ENCODE measurements at regions not wholly inside any gene's neighbourhood (a gene's known extent, or its start where the extent isn't known, plus 50 kb on each side); places are given as distances from the start of the nearest gene placed in this dataset.

DNA sequence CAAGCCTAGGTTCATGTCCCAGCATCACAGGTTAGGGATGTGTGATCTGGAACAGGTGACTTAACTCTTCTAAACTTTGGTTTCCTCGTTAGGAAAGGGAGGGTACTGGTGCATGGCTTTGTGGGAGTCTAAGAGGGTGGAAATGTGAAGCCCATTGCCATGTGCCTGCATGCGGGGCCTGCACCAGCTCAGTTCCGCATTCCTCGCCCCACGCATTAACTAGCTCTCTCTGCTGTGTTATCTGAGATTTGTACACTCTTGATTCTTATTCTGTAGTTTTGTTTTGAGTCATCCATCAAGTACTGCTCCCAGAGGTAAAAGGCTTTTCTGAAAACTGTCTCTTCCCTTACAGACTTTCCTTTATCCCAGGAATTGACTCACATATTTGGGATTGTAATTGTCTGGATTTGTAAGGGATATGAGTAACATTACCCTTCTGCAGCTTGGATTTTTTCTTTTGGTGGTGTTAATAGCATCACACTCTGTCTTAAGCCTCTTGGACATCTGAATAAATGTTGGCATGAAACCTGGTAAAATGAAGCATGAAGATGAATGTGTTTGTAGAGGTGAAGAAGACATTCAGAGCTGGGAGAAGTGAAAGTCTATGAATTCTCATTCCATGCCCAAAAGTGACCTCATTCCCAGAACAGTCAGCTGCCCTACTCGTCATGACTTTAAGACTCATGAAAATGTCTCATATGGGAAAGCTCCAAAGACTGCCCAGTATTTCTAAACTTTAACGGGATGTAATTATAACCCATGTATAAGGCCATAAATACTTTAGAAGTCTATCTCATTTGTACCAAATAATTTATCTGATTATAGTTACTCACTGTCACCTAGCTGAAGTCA lies 357.3 kb downstream of the FOXA2 start:
- H3K4me1 ChIP-seq: no peaks in the 10 kb centered on the region
- intact Hi-C loops (cut with DNase I): no loop called here
- H3K36me3 ChIP-seq: no peaks in the 10 kb centered on the region
- no peak overlapping the region for H3K27ac ChIP-seq
- no peak for DNase-seq
- WGBS, 2 donors: 67 to 71% methylated on average over 7 of the region's 7 CpGs
- no peaks in the 10 kb centered on the region for H3K9me3 ChIP-seq
- H3K27me3 ChIP-seq: no peaks in the 10 kb centered on the region
- TF ChIP-seq POLR2A (IDR thresholded peaks at IDR 0.05): no peak
- TF ChIP-seq, protein P1, sequence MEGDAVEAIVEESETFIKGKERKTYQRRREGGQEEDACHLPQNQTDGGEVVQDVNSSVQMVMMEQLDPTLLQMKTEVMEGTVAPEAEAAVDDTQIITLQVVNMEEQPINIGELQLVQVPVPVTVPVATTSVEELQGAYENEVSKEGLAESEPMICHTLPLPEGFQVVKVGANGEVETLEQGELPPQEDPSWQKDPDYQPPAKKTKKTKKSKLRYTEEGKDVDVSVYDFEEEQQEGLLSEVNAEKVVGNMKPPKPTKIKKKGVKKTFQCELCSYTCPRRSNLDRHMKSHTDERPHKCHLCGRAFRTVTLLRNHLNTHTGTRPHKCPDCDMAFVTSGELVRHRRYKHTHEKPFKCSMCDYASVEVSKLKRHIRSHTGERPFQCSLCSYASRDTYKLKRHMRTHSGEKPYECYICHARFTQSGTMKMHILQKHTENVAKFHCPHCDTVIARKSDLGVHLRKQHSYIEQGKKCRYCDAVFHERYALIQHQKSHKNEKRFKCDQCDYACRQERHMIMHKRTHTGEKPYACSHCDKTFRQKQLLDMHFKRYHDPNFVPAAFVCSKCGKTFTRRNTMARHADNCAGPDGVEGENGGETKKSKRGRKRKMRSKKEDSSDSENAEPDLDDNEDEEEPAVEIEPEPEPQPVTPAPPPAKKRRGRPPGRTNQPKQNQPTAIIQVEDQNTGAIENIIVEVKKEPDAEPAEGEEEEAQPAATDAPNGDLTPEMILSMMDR (IDR thresholded peaks at IDR 0.05): no peak
- H3K4me3 ChIP-seq (replicated peaks in 1 of 3): no peak overlapping the region

DNA sequence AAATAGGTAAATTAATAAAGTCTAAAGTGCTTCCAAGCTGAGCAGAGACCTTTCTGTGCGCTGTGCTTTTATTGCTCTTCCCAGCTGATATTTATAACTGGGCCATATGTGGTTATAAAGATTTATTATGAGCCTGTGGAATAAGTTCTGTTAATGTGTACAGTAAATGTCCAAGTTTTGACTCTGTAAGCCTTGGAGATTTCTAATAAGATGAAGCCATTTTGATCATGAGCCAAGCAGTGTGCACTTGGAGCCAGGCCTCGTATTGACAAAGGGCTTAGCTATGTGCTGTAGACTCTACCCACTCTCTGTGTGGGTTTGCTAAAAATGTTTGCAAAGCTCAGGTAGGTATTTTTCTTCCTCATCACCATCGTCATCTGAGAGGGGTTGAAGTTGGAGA lies 361.1 kb downstream of the FOXA2 start:
- no peak for TF ChIP-seq POLR2A (IDR thresholded peaks at IDR 0.05)
- TF ChIP-seq, protein P1 (IDR thresholded peaks at IDR 0.05): no peak
- H3K27me3 ChIP-seq: no peaks in the 10 kb centered on the region
- no peak overlapping the region for H3K4me3 ChIP-seq (replicated peaks in 1 of 3)
- intact Hi-C loops (cut with DNase I): no loop called here
- H3K27ac ChIP-seq: no peak overlapping the region
- no peaks in the 10 kb centered on the region for H3K4me1 ChIP-seq
- no peaks in the 10 kb centered on the region for H3K36me3 ChIP-seq
- 63 to 77% methylated on average over 3 of the region's 3 CpGs for WGBS, 2 donors
- no peak for DNase-seq
- no peaks in the 10 kb centered on the region for H3K9me3 ChIP-seq

DNA sequence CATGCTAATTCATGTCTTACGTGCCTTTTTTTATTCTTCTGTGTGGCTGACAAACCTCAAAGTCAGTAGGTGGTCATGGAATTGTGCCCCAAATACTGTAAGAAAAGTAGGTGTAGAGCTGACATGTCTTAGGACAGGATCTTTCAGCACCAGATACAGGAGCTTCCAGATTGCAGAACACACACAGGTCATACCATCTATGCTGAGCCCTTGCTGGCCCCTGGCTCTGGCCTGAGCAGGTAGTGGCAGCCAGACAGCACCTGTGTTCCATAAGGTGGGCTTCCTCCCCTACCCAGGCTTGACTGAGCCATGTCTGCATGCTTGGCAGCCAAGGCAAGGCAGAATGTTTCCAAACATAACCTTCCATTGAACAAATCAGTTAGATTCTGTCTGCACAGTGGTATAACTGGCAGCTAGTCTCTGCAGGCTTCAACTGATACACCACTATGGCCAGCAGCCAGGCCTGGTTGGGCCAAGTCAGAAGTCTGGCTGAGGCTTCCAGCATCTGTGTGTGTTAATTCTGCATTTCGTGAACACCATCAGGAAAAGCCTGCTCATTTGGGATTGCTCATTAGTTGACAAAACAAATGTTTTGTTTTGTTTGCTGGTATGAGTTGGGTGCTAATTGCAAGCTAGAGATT lies 366.5 kb downstream of the FOXA2 start:
- intact Hi-C loops (cut with DNase I): no loop called here
- 86 to 90% methylated on average over 2 of the region's 2 CpGs for WGBS, 2 donors

DNA sequence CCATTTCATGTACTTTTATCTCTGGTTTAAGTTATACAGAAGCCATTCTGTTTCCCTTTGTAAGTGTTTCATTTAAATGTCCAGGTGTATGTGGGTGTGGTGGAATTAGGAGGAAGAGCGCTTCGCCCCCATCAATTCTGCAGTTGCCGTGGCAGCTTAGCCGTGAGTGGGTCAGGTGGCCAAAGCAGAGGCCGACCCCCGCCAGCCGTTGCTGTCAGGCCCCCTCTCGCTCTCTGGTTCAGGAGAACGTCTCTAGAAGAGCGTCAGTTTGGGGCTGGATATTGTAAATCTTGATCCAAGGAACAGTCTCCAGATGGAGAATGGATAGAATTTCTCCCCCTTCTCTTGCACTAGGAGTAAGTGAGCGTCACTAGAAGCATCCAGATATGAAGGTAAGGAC lies 367.4 kb downstream of the FOXA2 start:
- no peaks in the 10 kb centered on the region for H3K36me3 ChIP-seq
- no peak for DNase-seq
- no peaks in the 10 kb centered on the region for H3K27me3 ChIP-seq
- intact Hi-C loops (cut with DNase I): no loop called here
- no peak overlapping the region for H3K27ac ChIP-seq
- TF ChIP-seq, protein P1 (IDR thresholded peaks at IDR 0.05): no peak
- no peak for TF ChIP-seq POLR2A (IDR thresholded peaks at IDR 0.05)
- no peak overlapping the region for H3K4me3 ChIP-seq (replicated peaks in 1 of 3)
- 69 to 71% methylated on average over 11 of the region's 11 CpGs for WGBS, 2 donors
- H3K4me1 ChIP-seq: no peaks in the 10 kb centered on the region
- H3K9me3 ChIP-seq: no peaks in the 10 kb centered on the region

More for the DNA sequence above, 366.5 kb downstream of the FOXA2 start:
- Histone ChIP-seq H3K4me1 (no peaks in the 10 kb centered on the region), H3K4me3 (replicated peaks in 1 of 3) (no peak overlapping the region), H3K27ac (no peak overlapping the region), H3K9me3 (no peaks in the 10 kb centered on the region), H3K27me3 (no peaks in the 10 kb centered on the region), H3K36me3 (no peaks in the 10 kb centered on the region)
- DNase-seq: no peak
- TF ChIP-seq POLR2A (IDR thresholded peaks at IDR 0.05): no peak
- TF ChIP-seq, protein P1 (IDR thresholded peaks at IDR 0.05): no peak

DNA sequence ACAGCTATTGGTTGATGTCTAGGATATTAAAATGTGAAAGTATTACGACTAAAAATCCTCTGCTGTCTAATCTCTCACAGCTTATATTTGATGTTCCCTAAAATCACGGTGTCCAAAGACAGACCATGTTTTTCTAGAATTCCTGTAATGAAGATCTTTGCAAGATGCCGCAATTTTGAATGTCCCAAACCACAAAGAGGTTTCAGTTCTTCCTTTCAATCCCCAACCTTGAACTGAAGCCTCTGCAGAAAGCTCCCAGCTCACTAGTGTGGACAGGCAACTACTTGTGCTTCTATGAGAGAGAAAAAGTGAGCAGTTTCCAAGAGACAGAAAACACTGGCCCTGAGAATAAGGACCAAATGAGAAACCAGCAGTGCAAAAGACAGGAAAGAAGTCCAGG lies 370.1 kb downstream of the FOXA2 start:
- intact Hi-C loops (cut with DNase I): no loop called here
- 74 to 80% methylated on average over 3 of the region's 3 CpGs for WGBS, 2 donors
- no peak for TF ChIP-seq POLR2A (IDR thresholded peaks at IDR 0.05)
- TF ChIP-seq, protein P1 (IDR thresholded peaks at IDR 0.05): no peak
- no peak overlapping the region for H3K27ac ChIP-seq
- no peaks in the 10 kb centered on the region for H3K9me3 ChIP-seq
- no peaks in the 10 kb centered on the region for H3K4me1 ChIP-seq
- H3K4me3 ChIP-seq (replicated peaks in 1 of 3): no peak overlapping the region
- no peaks in the 10 kb centered on the region for H3K27me3 ChIP-seq
- H3K36me3 ChIP-seq: no peaks in the 10 kb centered on the region
- no peak for DNase-seq

Data from thyroid gland (tissue), 4 donors.